HCT116 (cell line): ENCODE measurements at regions not wholly inside any gene's neighbourhood (a gene's known extent, or its start where the extent isn't known, plus 50 kb on each side); places are given as distances from the start of the nearest gene placed in this dataset.

Experiments
- ATAC-seq: fragments of 200-7000 bp; cut with Tn5 transposase; 2 replicates; pipeline ENCODE4 v1.9.1; 2020; ENCODE audit warnings: mild to moderate bottlenecking, moderate library complexity
- BruUV-seq: library from RNA; stranded (reverse); fragments of 400-500 nt; replicated peaks from 2 replicates; lab custom pipeline; 2021; lab: Mats Ljungman, UMichigan
- CTCF ChIA-PET: fragments of 300-600 bp; sonication (Branson Sonifier 250); formaldehyde crosslinking; loops from one replicate; lab custom pipeline; 2021; ENCODE audit warnings: antibody characterized with exemption; lab: Charles Lee
- POLR2A ChIA-PET: fragments of 300-600, 350-600 bp; sonication (Branson Sonifier 250); formaldehyde crosslinking; loops from one replicate; lab custom pipeline; 2021; ENCODE audit warnings: antibody characterized with exemption; lab: Charles Lee
- RAD21 ChIA-PET, 2 experiments: fragments of 300-600 bp; sonication (Branson Sonifier 250); formaldehyde crosslinking; loops; one replicate each; lab custom pipeline; 2023; ENCODE audit warnings: low total read pairs in 2 of 2; ENCODE audit not compliant: uncharacterized antibody in 2 of 2, unreplicated experiment in 2 of 2, low non-redundant PET in 1 of 2; lab: Charles Lee
- DNase-seq: peaks from one replicate; pipeline ENCODE4 v3.0.0-alpha.2; 2010; ENCODE audit warnings: low read depth, low spot score
- H2AFZ ChIP-seq: fragments of 200-600 bp; shearing (Covaris generic), sonication (generic); 2 replicates; pipeline ENCODE4 v1.6.1; 2017; ENCODE audit warnings: low read depth, mixed run types, mixed read lengths, antibody characterized with exemption, low read length; ENCODE audit not compliant: poor library complexity, severe bottlenecking
- H3K27ac ChIP-seq: 2 replicates; pipeline ENCODE4 v1.5.1; 2012; ENCODE audit warnings: low read depth, low read length
- H3K27me3 ChIP-seq: fragments of 200-600 bp; sonication (generic); 2 replicates; pipeline ENCODE4 v1.6.1; 2016; ENCODE audit warnings: mixed run types, low read length, mixed read lengths; ENCODE audit not compliant: insufficient read depth
- H3K36me3 ChIP-seq, 2 experiments: fragments of 200-500 bp in 1 of 2; fragments of 200-600 bp in 1 of 2; sonication (Bioruptor generic) in 1 of 2; sonication (generic) in 1 of 2; 2 replicates each; pipeline versions ENCODE4 v1.5.1 to v1.6.1; 2014 to 2016; ENCODE audit warnings: low read length in 2 of 2, inconsistent platforms in 1 of 2, mixed read lengths in 1 of 2, mixed run types in 1 of 2; ENCODE audit not compliant: insufficient read depth in 2 of 2, control insufficient read depth in 1 of 2
- H3K4me1 ChIP-seq, 2 experiments: fragments of 200-600 bp in 1 of 2; sonication (generic) in 1 of 2; 2 replicates each; pipeline versions ENCODE4 v1.5.1 to v1.6.1; 2012 to 2017; ENCODE audit warnings: low read length in 2 of 2, inconsistent platforms in 1 of 2, mild to moderate bottlenecking in 1 of 2, mixed read lengths in 1 of 2, mixed run types in 1 of 2, moderate library complexity in 1 of 2; ENCODE audit not compliant: insufficient read depth in 2 of 2, control insufficient read depth in 1 of 2
- H3K4me2 ChIP-seq: fragments of 200-600 bp; sonication (generic); 2 replicates; pipeline ENCODE4 v1.6.1; 2017; ENCODE audit warnings: mixed run types, low read length, mixed read lengths
- H3K4me3 ChIP-seq, 2 experiments: fragments of 200-600 bp in 1 of 2; sonication (generic) in 1 of 2; replicated peaks in 1 of 2; 2 replicates each; pipeline ENCODE4 v1.5.1; 2011 to 2016; ENCODE audit warnings: low read length in 2 of 2, control low read depth in 1 of 2, low read depth in 1 of 2, mild to moderate bottlenecking in 1 of 2, mixed read lengths in 1 of 2, mixed run types in 1 of 2
- H3K79me2 ChIP-seq: fragments of 200-600 bp; sonication (generic); 2 replicates; pipeline ENCODE4 v1.6.1; 2017; ENCODE audit warnings: mild to moderate bottlenecking, mixed run types, low read length, moderate library complexity, mixed read lengths; ENCODE audit not compliant: insufficient read depth
- H3K9ac ChIP-seq: fragments of 200-600 bp; sonication (generic); 2 replicates; pipeline ENCODE4 v1.6.1; 2016; ENCODE audit warnings: low read length, mixed read lengths
- H3K9me2 ChIP-seq: fragments of 200-600 bp; sonication (generic), shearing (Covaris generic); 2 replicates; pipeline ENCODE4 v1.6.1; 2017; ENCODE audit warnings: mixed run types, mild to moderate bottlenecking, moderate library complexity; ENCODE audit not compliant: insufficient read depth
- H3K9me3 ChIP-seq, 2 experiments: fragments of 200-500 bp in 1 of 2; fragments of 200-600 bp in 1 of 2; sonication (Bioruptor generic) in 1 of 2; sonication (generic) in 1 of 2; 2 replicates each; pipeline ENCODE4 v1.6.1; 2014 to 2017; ENCODE audit warnings: low read length in 2 of 2, mixed read lengths in 2 of 2, inconsistent platforms in 1 of 2, low read depth in 1 of 2, mild to moderate bottlenecking in 1 of 2, mixed run types in 1 of 2, moderate library complexity in 1 of 2; ENCODE audit not compliant: control insufficient read depth in 1 of 2, insufficient read depth in 1 of 2
- H4K20me1 ChIP-seq: fragments of 200-600 bp; sonication (generic), shearing (Covaris generic); 2 replicates; pipeline ENCODE4 v1.6.1; 2017; ENCODE audit warnings: mixed run types, mild to moderate bottlenecking, moderate library complexity; ENCODE audit not compliant: insufficient read depth
- ATF3 ChIP-seq: IDR thresholded peaks from 2 replicates; pipeline ENCODE4 v1.6.1; 2012
- CBX3 ChIP-seq: IDR thresholded peaks from 2 replicates; pipeline ENCODE4 v1.6.1; 2012; ENCODE audit warnings: low read depth
- CEBPB ChIP-seq: IDR thresholded peaks from 2 replicates; pipeline ENCODE4 v1.6.1; 2012; ENCODE audit warnings: low read depth
- EGR1 ChIP-seq: IDR thresholded peaks from 2 replicates; pipeline ENCODE4 v1.6.1; 2012; ENCODE audit warnings: low read depth
- ELF1 ChIP-seq: IDR thresholded peaks from 2 replicates; pipeline ENCODE4 v1.6.1; 2012; ENCODE audit warnings: low read depth, borderline replicate concordance
- JUND ChIP-seq: IDR thresholded peaks from 2 replicates; pipeline ENCODE4 v1.6.1; 2012
- MAX ChIP-seq: IDR thresholded peaks from 2 replicates; pipeline ENCODE4 v1.6.1; 2012
- POLR2A ChIP-seq: IDR thresholded peaks from 2 replicates; pipeline ENCODE4 v1.7.0; 2011; ENCODE audit warnings: borderline replicate concordance; ENCODE audit not compliant: insufficient read depth, insufficient read length; ENCODE audit errors: extremely low read depth
- POLR2AphosphoS5 ChIP-seq: IDR thresholded peaks from 2 replicates; pipeline ENCODE4 v1.6.1; 2011; ENCODE audit warnings: mild to moderate bottlenecking, low read depth, low read length, moderate library complexity
- SIN3A ChIP-seq: IDR thresholded peaks from 2 replicates; pipeline ENCODE4 v1.6.1; 2012; ENCODE audit warnings: low read depth
- SP1 ChIP-seq: IDR thresholded peaks from 2 replicates; pipeline ENCODE4 v1.6.1; 2012; ENCODE audit warnings: low read depth
- SRF ChIP-seq: IDR thresholded peaks from 2 replicates; pipeline ENCODE4 v1.6.1; 2012; ENCODE audit warnings: low read depth
- TCF7L2 ChIP-seq: IDR thresholded peaks from 2 replicates; pipeline ENCODE4 v1.7.0; 2011; ENCODE audit warnings: borderline replicate concordance, inconsistent platforms; ENCODE audit not compliant: insufficient read depth, insufficient read length; ENCODE audit errors: extremely low read depth
- ZBTB33 ChIP-seq: IDR thresholded peaks from 2 replicates; pipeline ENCODE4 v1.6.1; 2011; ENCODE audit warnings: mild to moderate bottlenecking, low read length, moderate library complexity; ENCODE audit not compliant: insufficient replicate concordance; ENCODE audit errors: extremely low read depth
- ZFX ChIP-seq: fragments of 450-650 bp; IDR thresholded peaks from 2 replicates; pipeline ENCODE4 v1.6.1; 2017
- intact Hi-C: fragments of 100-400 bp; cut with micrococcal nuclease; formaldehyde crosslinking; loops from 2 replicates; pipeline ENCODE4 v1.10.0; 2022

- no peak for TF ChIP-seq POLR2A
- TF ChIP-seq ELF1, result no peak
- TF ChIP-seq ZBTB33, result no peak
These were observed 79.0 kb downstream of the TLR4 start (continued) for GRCh38 chr9:117782931-117783788.

GRCh38 chr9:117783828-117784227 is 79.6 kb downstream of the TLR4 start:
- H2AFZ ChIP-seq, result no peak overlapping the region
- no peaks in the 10 kb centered on the region for H3K36me3 ChIP-seq
- H3K27me3 ChIP-seq, result no peaks in the 10 kb centered on the region
- TF ChIP-seq MAX (no peak), SP1 (no peak), POLR2AphosphoS5 (no peak), ATF3 (no peak), ZFX (no peak), SRF (no peak), CBX3 (no peak), TCF7L2 (no peak), POLR2A (no peak), JUND (no peak), SIN3A (no peak), CEBPB (no peak), EGR1 (no peak)
- H3K4me2 ChIP-seq, result no peak overlapping the region
- no peak for ATAC-seq
- H3K27ac ChIP-seq, result no peak overlapping the region
- H3K9me2 ChIP-seq, result no peaks in the 10 kb centered on the region
- no peaks in the 10 kb centered on the region for H4K20me1 ChIP-seq
- no peak overlapping the region for H3K4me3 ChIP-seq
- CTCF ChIA-PET, result no interaction called here
- H3K4me1 ChIP-seq, result no peaks in the 10 kb centered on the region
- RAD21 ChIA-PET, result no interaction called here
- H3K79me2 ChIP-seq, result no peaks in the 10 kb centered on the region
- no peak overlapping the region for H3K9ac ChIP-seq
- POLR2A ChIA-PET, result no interaction called here
- DNase-seq, result no peak
- no TSS peak for BruUV-seq
- intact Hi-C loops, result no loop called here
- H3K9me3 ChIP-seq, result peaks cover 12 to 16% of the 10 kb centered on the region in 2 experiments; a peak in 2 of 4 replicates
